Subcutaneous abdominal adipose tissue (tissue), 5 donors: ENCODE measurements at regions not wholly inside any gene's neighbourhood (a gene's known extent, or its start where the extent isn't known, plus 50 kb on each side); places are given as distances from the start of the nearest gene placed in this dataset.

Experiments used
- H3K27ac ChIP-seq: one replicate; pipeline ENCODE4 v1.7.0; 2013; ENCODE audit warnings: low read depth, mild to moderate bottlenecking, inconsistent platforms, low read length, moderate library complexity
- H3K27me3 ChIP-seq, 5 donors: one replicate each; pipeline ENCODE4 v1.7.0; 2013; ENCODE audit warnings: low read length in 5 of 5, inconsistent platforms in 1 of 5; ENCODE audit not compliant: control insufficient read depth in 5 of 5, insufficient read depth in 4 of 5
- H3K36me3 ChIP-seq, 5 donors: one replicate each; pipeline ENCODE4 v1.7.0; 2013; ENCODE audit warnings: low read length in 5 of 5; ENCODE audit not compliant: control insufficient read depth in 5 of 5, insufficient read depth in 5 of 5
- H3K4me1 ChIP-seq, 5 donors: one replicate each; pipeline ENCODE4 v1.7.0; 2013; ENCODE audit warnings: low read length in 5 of 5, mild to moderate bottlenecking in 3 of 5, moderate library complexity in 1 of 5; ENCODE audit not compliant: control insufficient read depth in 5 of 5, insufficient read depth in 5 of 5
- H3K4me3 ChIP-seq, 5 donors: one replicate each; pipeline ENCODE4 v1.7.0; 2013; ENCODE audit warnings: low read length in 5 of 5, low read depth in 1 of 5
- H3K9ac ChIP-seq, 5 donors: one replicate each; pipeline ENCODE4 v1.7.0; 2013; ENCODE audit warnings: low read length in 5 of 5, mild to moderate bottlenecking in 4 of 5, moderate library complexity in 3 of 5
- H3K9me3 ChIP-seq, 5 donors: one replicate each; pipeline ENCODE4 v1.7.0; 2013; ENCODE audit warnings: low read length in 5 of 5; ENCODE audit not compliant: control insufficient read depth in 5 of 5
- donor health status: healthy.
- donor health status: healthy.
- donor health status: healthy.
- donor health status: healthy.
- donor health status: healthy.

DNA sequence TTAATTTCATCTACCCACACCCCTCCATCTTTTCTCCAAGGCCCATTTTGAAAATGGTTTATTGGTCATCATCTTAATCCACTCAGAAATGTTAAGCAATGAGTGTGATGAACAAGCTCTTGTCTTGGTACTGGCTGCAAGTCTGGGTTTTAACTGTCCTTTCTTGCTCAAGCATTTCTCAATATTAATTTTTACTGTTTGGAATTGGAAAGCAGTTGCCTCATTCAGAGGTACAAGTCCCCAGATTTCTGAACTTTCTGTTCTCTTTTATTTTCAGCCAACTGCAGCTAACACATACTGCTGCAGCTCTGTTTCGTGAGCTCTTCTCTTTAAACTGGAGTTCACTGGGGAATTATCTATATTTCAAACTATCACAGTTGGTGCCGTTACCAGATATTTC lies 99.4 kb upstream of the TEX51 start:
- H3K4me1 ChIP-seq, result peaks cover 0 to 8% (median 0%) of the 10 kb centered on the region in 5 donors
- no peaks in the 10 kb centered on the region for H3K36me3 ChIP-seq
- no peak overlapping the region for H3K9ac ChIP-seq
- H3K4me3 ChIP-seq, result no peak overlapping the region
- H3K27me3 ChIP-seq, result no peaks in the 10 kb centered on the region
- H3K27ac ChIP-seq, result no peak overlapping the region
- H3K9me3 ChIP-seq, result no peaks in the 10 kb centered on the region

DNA sequence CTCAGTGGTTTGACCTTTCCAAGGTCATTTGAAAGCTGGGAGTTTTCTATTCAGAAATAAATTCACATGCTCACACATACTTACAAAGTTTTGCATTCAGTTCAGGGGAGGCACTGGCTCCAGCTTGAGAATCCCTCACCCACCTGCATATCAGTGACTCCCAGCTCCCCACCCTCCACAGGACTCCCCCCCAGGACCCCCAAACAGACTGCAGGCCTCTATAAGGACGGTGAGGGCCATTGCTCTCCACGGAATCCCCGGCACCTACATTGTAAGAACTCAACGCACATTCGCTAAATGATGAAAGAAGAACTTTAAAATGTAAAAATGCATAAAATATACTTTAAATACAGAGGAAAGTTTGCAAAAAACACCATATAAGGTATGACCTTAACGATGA lies 97.2 kb upstream of the TEX51 start:
- Histone ChIP-seq H3K27ac (no peak overlapping the region), H3K9me3 (no peaks in the 10 kb centered on the region), H3K36me3 (no peaks in the 10 kb centered on the region), H3K27me3 (no peaks in the 10 kb centered on the region), H3K9ac (no peak overlapping the region), H3K4me3 (no peak overlapping the region), H3K4me1 (peaks cover 0 to 8% (median 0%) of the 10 kb centered on the region in 5 donors)

DNA sequence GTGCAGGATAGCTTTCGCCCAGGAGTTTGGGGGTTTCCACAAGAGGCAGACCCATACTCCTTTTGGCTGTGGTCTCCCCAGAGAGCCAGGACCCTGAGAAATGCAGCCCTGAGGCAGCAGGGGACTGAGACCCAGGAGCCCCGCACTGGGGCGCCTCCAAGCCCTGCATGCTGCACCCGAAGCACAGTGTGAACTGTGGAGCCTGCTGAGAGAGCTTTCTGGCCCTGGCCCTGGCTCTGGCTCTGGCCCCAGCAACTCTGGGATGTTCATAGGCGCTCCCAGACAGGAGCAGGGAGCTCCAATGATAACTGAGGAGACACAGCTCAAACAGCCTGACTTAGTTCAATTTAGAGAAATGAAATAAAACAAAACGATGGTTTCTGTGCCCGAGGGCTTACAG lies 96.4 kb upstream of the TEX51 start:
- H3K4me3 ChIP-seq, result no peak overlapping the region
- H3K9me3 ChIP-seq, result peaks cover 0 to 6% (median 2%) of the 10 kb centered on the region in 5 donors
- no peak overlapping the region for H3K9ac ChIP-seq
- no peak overlapping the region for H3K27ac ChIP-seq
- H3K27me3 ChIP-seq, result no peaks in the 10 kb centered on the region
- H3K4me1 ChIP-seq, result peaks cover 0 to 8% (median 0%) of the 10 kb centered on the region in 5 donors
- H3K36me3 ChIP-seq, result no peaks in the 10 kb centered on the region

DNA sequence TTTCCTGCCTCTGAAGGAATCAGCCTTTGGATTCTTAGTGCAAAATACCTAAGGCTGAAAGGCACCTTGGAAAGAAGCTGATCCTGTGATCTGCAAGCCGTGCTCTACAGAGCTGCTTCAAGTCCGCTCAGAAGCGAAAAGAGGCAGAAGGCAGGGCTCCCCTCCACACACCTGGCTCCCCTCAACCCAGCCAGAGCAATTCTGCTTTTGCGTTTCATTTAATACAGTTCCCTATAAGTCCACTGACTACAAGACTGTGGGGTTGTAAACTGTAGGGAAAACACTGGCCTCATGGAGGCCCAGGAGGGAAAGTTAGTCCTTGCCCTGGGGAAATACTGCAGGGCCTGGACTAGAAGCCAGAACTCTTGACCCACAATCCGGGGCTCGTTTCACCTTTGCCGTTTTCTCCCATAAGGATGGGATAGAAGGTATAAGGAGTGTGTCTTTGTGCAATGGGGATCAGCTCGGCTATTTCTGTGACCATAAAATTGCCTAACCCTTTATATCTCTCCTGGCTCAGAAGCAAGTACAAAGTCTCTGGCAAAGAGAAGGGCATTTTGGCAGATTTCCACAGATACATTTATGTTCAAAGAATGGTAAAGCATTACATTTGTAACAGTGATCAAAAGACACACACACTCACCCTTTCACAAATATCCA lies 95.8 kb upstream of the TEX51 start:
- peaks cover 0 to 8% (median 0%) of the 10 kb centered on the region in 5 donors for H3K4me1 ChIP-seq
- no peaks in the 10 kb centered on the region for H3K27me3 ChIP-seq
- H3K9ac ChIP-seq, result no peak overlapping the region
- H3K9me3 ChIP-seq, result peaks cover 0 to 7% (median 2%) of the 10 kb centered on the region in 5 donors
- no peaks in the 10 kb centered on the region for H3K36me3 ChIP-seq
- H3K4me3 ChIP-seq, result no peak overlapping the region
- H3K27ac ChIP-seq, result no peak overlapping the region

DNA sequence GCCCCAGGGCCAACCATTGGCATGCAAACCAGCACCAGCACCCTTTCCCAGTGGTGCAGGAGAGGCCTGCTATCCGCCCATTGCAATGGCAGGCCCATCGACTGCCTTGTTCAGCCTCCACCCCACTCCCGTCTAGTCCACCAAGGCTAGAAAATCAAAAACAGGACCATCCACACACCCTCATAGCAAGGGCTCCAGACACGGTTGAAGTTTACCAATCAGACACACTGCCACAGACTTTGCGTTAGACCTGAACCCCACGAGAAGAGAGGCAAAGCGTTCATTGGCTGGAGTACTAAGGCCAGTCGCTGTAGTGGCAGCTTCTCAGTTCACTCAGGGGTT lies 95.3 kb upstream of the TEX51 start:
- no peak overlapping the region for H3K9ac ChIP-seq
- H3K4me1 ChIP-seq, result peaks cover 0 to 8% (median 0%) of the 10 kb centered on the region in 5 donors
- no peaks in the 10 kb centered on the region for H3K27me3 ChIP-seq
- H3K27ac ChIP-seq, result no peak overlapping the region
- no peak overlapping the region for H3K4me3 ChIP-seq
- peaks cover 0 to 7% (median 2%) of the 10 kb centered on the region in 5 donors for H3K9me3 ChIP-seq
- no peaks in the 10 kb centered on the region for H3K36me3 ChIP-seq

DNA sequence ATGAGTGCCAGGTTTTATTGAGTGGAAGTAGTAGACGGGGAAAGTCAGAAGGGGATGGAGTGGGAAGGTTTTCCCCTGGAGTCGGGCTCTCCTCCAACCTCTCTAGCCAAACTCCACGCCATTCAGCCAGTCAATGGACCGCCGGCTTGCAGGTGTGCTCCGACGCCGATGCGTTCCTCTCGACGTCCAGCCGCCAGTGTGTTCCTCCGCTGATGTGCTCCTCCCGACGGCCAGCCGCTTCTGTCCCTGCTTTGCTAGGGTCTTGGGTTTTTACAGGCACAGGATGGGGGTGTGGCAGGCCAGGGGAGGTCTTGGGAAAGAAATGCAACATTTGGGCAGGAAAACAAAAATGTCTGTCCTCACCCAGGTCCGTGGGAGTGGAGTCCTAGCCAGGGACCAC lies 94.3 kb upstream of the TEX51 start:
- H3K9ac ChIP-seq, result no peak overlapping the region
- no peak overlapping the region for H3K27ac ChIP-seq
- H3K9me3 ChIP-seq, result peaks cover 0 to 7% (median 2%) of the 10 kb centered on the region in 5 donors
- no peak overlapping the region for H3K4me3 ChIP-seq
- no peaks in the 10 kb centered on the region for H3K36me3 ChIP-seq
- H3K27me3 ChIP-seq, result no peaks in the 10 kb centered on the region
- peaks cover 0 to 6% (median 0%) of the 10 kb centered on the region in 5 donors for H3K4me1 ChIP-seq

DNA sequence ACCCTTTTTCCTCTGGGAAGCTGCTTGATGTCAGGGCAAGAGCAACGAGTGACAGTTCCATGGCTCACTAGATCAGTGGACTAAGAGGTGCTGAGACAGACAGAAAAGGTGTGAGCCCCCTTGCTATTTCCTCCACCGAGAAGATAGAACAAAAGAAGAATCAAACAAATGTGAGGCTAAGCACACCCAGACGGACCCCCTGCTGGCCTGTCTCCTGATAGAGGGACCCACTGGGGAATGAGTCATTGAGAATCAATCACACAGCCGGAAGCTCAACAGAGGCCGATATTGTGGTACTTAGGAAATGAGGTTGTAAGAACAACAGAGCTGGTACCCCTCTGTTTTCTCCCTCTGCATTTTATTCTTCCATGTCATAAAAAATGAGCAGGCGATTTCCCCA lies 89.8 kb upstream of the TEX51 start:
- H3K9me3 ChIP-seq, result peaks cover 0 to 16% (median 2%) of the 10 kb centered on the region in 5 donors
- no peaks in the 10 kb centered on the region for H3K27me3 ChIP-seq
- H3K4me3 ChIP-seq, result no peak overlapping the region
- H3K4me1 ChIP-seq, result no peaks in the 10 kb centered on the region
- H3K9ac ChIP-seq, result no peak overlapping the region
- no peak overlapping the region for H3K27ac ChIP-seq
- no peaks in the 10 kb centered on the region for H3K36me3 ChIP-seq

DNA sequence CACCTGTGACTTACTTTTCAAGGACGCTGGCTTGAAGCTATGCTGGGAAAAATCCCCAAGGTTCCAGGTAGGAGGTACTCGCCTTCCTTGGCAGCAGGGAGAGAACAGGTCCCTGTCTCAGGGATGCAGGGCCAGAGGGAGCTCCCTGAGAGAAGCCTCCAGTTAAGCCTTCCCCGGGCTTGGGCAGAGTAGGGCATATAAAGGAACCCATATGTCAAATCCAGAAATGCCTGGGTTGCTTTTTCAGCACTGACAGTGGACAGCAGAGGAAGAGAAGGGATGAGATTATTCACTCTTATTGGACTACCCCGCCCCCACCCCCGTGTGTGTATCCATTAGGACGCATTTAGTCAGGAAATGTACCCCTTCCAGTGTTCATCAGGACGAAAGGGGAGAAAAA lies 89.3 kb upstream of the TEX51 start:
- H3K4me3 ChIP-seq, result no peak overlapping the region
- peaks cover 0 to 16% (median 2%) of the 10 kb centered on the region in 5 donors for H3K9me3 ChIP-seq
- no peaks in the 10 kb centered on the region for H3K27me3 ChIP-seq
- no peak overlapping the region for H3K9ac ChIP-seq
- H3K4me1 ChIP-seq, result no peaks in the 10 kb centered on the region
- no peak overlapping the region for H3K27ac ChIP-seq
- no peaks in the 10 kb centered on the region for H3K36me3 ChIP-seq

DNA sequence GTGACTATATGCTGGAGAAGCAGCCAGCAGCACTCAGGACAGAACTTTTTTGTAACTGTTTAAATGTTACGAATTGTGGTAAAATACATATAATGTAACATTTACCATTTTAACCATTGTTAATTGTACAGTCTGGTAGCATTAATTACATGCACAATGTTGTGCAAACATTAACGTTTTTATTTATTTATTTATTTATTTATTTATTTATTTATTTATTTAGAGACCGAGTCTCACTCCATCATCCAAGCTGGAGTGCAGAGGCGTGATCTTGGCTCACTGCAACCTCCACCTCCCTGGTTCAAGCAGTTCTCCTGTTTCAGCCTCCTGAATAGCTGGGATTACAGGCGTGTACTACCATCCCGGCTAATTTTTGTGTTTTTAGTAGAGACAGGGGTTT lies 88.7 kb upstream of the TEX51 start:
- no peak overlapping the region for H3K4me3 ChIP-seq
- H3K9me3 ChIP-seq, result peaks cover 0 to 16% (median 2%) of the 10 kb centered on the region in 5 donors
- H3K27me3 ChIP-seq, result no peaks in the 10 kb centered on the region
- H3K27ac ChIP-seq, result no peak overlapping the region
- no peaks in the 10 kb centered on the region for H3K36me3 ChIP-seq
- no peaks in the 10 kb centered on the region for H3K4me1 ChIP-seq
- H3K9ac ChIP-seq, result no peak overlapping the region

DNA sequence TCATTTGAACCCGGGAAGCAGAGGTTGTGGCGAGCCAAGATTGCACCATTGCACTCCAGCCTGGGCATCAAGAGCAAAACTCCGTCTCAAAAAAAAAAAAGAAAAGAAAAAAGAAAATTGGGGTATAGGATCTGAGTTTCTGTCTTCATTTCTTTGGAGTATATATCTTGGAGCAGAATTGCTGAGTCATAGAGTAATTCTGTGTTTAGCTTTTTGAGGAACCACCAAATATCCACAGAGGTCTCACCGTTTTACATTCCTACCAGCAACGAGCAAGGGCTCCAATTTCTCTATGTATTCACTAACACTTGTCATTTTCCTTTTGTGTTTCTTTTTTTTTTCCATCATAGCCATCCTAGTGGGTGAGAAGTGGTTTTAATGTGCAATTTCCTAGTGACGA lies 87.6 kb upstream of the TEX51 start:
- Histone ChIP-seq H3K36me3 (no peaks in the 10 kb centered on the region), H3K4me1 (no peaks in the 10 kb centered on the region), H3K9me3 (peaks cover 0 to 16% (median 2%) of the 10 kb centered on the region in 5 donors), H3K4me3 (no peak overlapping the region), H3K27me3 (no peaks in the 10 kb centered on the region), H3K27ac (no peak overlapping the region), H3K9ac (no peak overlapping the region)
